ENCODE measurements at regions not wholly inside any gene's neighbourhood (a gene's known extent, or its start where the extent isn't known, plus 50 kb on each side); places are given as distances from the start of the nearest gene placed in this dataset.

- no peak overlapping the region for H3K4me3 ChIP-seq (ENCODE audit: low read depth, low read length)
- POLR2A ChIA-PET: no interaction called here
- TF ChIP-seq ZNF19 (tag by site-specific recombination; IDR thresholded peaks at IDR 0.05; ENCODE audit: low read depth) (no peak), ZNF664 (tag by site-specific recombination; IDR thresholded peaks at IDR 0.05) (no peak), ZNF140 (tag by site-specific recombination; IDR thresholded peaks at IDR 0.05) (no peak), ZSCAN30 (tag by site-specific recombination; IDR thresholded peaks at IDR 0.05) (no peak), ZNF792 (tag by site-specific recombination; IDR thresholded peaks at IDR 0.05) (no peak), ZNF510 (tag by site-specific recombination; IDR thresholded peaks at IDR 0.05; ENCODE audit: insufficient replicate concordance) (no peak), ZNF184 (tag by site-specific recombination; IDR thresholded peaks at IDR 0.05) (no peak), HOXD13 (CRISPR knock-in tag; IDR thresholded peaks at IDR 0.05; ENCODE audit: borderline replicate concordance) (no peak), SCRT2 (tag by site-specific recombination; IDR thresholded peaks at IDR 0.05) (no peak), PRDM6 (tag by site-specific recombination; IDR thresholded peaks at IDR 0.05) (no peak), ZBTB21 (tag by site-specific recombination; IDR thresholded peaks at IDR 0.05) (no peak), GLI4 (tag by site-specific recombination; IDR thresholded peaks at IDR 0.05) (no peak)
- CTCF ChIA-PET: interaction anchor here (0.6 to 0.7 kb wide), 2 partner anchors 27 to 74 kb away, joined by 3 read pairs; no protein-coding TSS in a partner anchor
- no peak overlapping the region for H3K27ac ChIP-seq (ENCODE audit: extremely low read depth, low read depth, low read length)
- H3K36me3 ChIP-seq (ENCODE audit: control insufficient read depth in 2 of 2, insufficient read depth in 1 of 2, low read length in 2 of 2): no peaks in the 10 kb centered on the region
- H3K9me3 ChIP-seq (ENCODE audit: control insufficient read depth, insufficient read depth, low read depth, low read length): no peaks in the 10 kb centered on the region
- no peaks in the 10 kb centered on the region for H3K4me1 ChIP-seq (ENCODE audit: control insufficient read depth, insufficient read depth, low read length)
These were observed 71.2 kb upstream of the ADGRE5 start for GRCh38 chr19:14310055-14310454.

GRCh38 chr19:14305706-14306105 is 75.5 kb upstream of the ADGRE5 start:
- CTCF ChIA-PET: no interaction called here
- no peaks in the 10 kb centered on the region for H3K36me3 ChIP-seq (ENCODE audit: control insufficient read depth in 2 of 2, insufficient read depth in 1 of 2, low read length in 2 of 2)

More at GRCh38 chr19:14305706-14306105, 75.5 kb upstream of the ADGRE5 start:
- TF ChIP-seq ZFP69B (tag by site-specific recombination; IDR thresholded peaks at IDR 0.05) (no peak), ZBTB49 (tag by site-specific recombination; IDR thresholded peaks at IDR 0.05; ENCODE audit: low read depth) (no peak), ZNF223 (tag by site-specific recombination; IDR thresholded peaks at IDR 0.05) (no peak), KLF8 (tag by site-specific recombination; IDR thresholded peaks at IDR 0.05) (no peak), ZNF23 (tag by site-specific recombination; IDR thresholded peaks at IDR 0.05; ENCODE audit: borderline replicate concordance) (no peak), ZNF274 (IDR thresholded peaks at IDR 0.05; ENCODE audit: low read length) (no peak), ZNF274 (tag by site-specific recombination; IDR thresholded peaks at IDR 0.05; ENCODE audit: borderline replicate concordance) (no peak), ZBTB17 (tag by site-specific recombination; IDR thresholded peaks at IDR 0.05) (no peak), CTCF (tag by site-specific recombination; IDR thresholded peaks at IDR 0.05) (no peak), ZNF16 (tag by site-specific recombination; IDR thresholded peaks at IDR 0.05; ENCODE audit: low read depth) (no peak)
- no peak overlapping the region for H3K27ac ChIP-seq (ENCODE audit: extremely low read depth, low read depth, low read length)
- POLR2A ChIA-PET: interaction anchor here (0.6 kb wide), 1 partner anchor 1164 kb away, joined by 4 read pairs; no protein-coding TSS in a partner anchor
- H3K4me1 ChIP-seq (ENCODE audit: control insufficient read depth, insufficient read depth, low read length): no peaks in the 10 kb centered on the region
- no peak overlapping the region for H3K4me3 ChIP-seq (ENCODE audit: low read depth, low read length)
- H3K9me3 ChIP-seq (ENCODE audit: control insufficient read depth, insufficient read depth, low read depth, low read length): no peaks in the 10 kb centered on the region

Measured in HEK293 (cell line).